Cardiac muscle cell (in vitro differentiated cells and primary cell): ENCODE measurements at regions not wholly inside any gene's neighbourhood (a gene's known extent, or its start where the extent isn't known, plus 50 kb on each side); places are given as distances from the start of the nearest gene placed in this dataset.

ENCODE experiments used
- DNase-seq, 2 donors: peaks; one replicate each; pipeline versions ENCODE4 v3.0.0 to v3.0.0-alpha.2; 2010 to 2017; ENCODE audit warnings: low read depth in 1 of 2, low spot score in 1 of 2
- H3K27ac ChIP-seq: fragments of 200-600 bp; sonication (generic); 2 replicates; pipeline ENCODE4 v1.5.1; 2016
- H3K27me3 ChIP-seq: fragments of 200-600 bp; sonication (generic); 2 replicates; pipeline ENCODE4 v1.6.0; 2016; ENCODE audit warnings: control low read depth
- H3K36me3 ChIP-seq: fragments of 200-600 bp; sonication (generic); 2 replicates; pipeline ENCODE4 v1.5.1; 2016; ENCODE audit warnings: control low read depth
- H3K4me1 ChIP-seq: fragments of 200-600 bp; sonication (generic); 2 replicates; pipeline ENCODE4 v1.8.1; 2017; ENCODE audit warnings: low read depth, mild to moderate bottlenecking, mixed run types
- H3K4me3 ChIP-seq: fragments of 200-600 bp; sonication (generic); 2 replicates; pipeline ENCODE4 v1.5.1; 2016; ENCODE audit warnings: mild to moderate bottlenecking
- H3K9me3 ChIP-seq: fragments of 200-600 bp; sonication (generic); 2 replicates; pipeline ENCODE4 v1.5.1; 2017; ENCODE audit warnings: low read depth, mild to moderate bottlenecking, control low read depth
- TF ChIP-seq, protein P1 (sequence below): IDR thresholded peaks from 2 replicates; pipeline ENCODE4 v1.5.1; 2012; ENCODE audit warnings: low read depth, mild to moderate bottlenecking, low read length

DNA sequence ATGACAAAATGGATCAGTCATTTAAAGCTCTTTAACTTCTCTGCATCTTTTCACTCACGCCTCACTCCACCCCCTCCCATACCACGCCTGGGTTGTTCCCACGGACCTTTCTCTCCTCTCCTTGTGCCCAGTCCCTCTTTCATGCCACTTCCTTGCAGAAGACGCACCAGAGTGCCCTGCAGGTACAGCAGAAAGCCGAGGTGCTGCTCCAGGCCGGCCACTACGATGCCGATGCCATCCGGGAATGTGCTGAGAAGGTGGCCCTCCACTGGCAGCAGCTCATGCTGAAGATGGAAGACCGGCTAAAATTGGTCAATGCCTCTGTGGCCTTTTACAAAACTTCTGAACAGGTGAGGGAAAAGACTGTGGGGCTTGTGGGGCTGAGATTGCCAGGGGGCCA is 296.1 kb upstream of the UMPS start:
- H3K27ac ChIP-seq = no peak overlapping the region
- H3K4me3 ChIP-seq = no peak overlapping the region
- H3K4me1 ChIP-seq = no peaks in the 10 kb centered on the region
- H3K27me3 ChIP-seq = no peaks in the 10 kb centered on the region
- TF ChIP-seq, protein P1, sequence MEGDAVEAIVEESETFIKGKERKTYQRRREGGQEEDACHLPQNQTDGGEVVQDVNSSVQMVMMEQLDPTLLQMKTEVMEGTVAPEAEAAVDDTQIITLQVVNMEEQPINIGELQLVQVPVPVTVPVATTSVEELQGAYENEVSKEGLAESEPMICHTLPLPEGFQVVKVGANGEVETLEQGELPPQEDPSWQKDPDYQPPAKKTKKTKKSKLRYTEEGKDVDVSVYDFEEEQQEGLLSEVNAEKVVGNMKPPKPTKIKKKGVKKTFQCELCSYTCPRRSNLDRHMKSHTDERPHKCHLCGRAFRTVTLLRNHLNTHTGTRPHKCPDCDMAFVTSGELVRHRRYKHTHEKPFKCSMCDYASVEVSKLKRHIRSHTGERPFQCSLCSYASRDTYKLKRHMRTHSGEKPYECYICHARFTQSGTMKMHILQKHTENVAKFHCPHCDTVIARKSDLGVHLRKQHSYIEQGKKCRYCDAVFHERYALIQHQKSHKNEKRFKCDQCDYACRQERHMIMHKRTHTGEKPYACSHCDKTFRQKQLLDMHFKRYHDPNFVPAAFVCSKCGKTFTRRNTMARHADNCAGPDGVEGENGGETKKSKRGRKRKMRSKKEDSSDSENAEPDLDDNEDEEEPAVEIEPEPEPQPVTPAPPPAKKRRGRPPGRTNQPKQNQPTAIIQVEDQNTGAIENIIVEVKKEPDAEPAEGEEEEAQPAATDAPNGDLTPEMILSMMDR = no peak
- no peak for DNase-seq
- no peaks in the 10 kb centered on the region for H3K36me3 ChIP-seq
- H3K9me3 ChIP-seq = no peaks in the 10 kb centered on the region

- Histone ChIP-seq H3K9me3 (no peaks in the 10 kb centered on the region), H3K4me3 (no peak overlapping the region), H3K27ac (no peak overlapping the region), H3K4me1 (peaks cover 7% of the 10 kb centered on the region), H3K36me3 (no peaks in the 10 kb centered on the region), H3K27me3 (no peaks in the 10 kb centered on the region)
- DNase-seq = no peak
- TF ChIP-seq, protein P1 = no peak
Observed at GRCh38 chr3:124435467-124435866, 294.8 kb upstream of the UMPS start.

DNA sequence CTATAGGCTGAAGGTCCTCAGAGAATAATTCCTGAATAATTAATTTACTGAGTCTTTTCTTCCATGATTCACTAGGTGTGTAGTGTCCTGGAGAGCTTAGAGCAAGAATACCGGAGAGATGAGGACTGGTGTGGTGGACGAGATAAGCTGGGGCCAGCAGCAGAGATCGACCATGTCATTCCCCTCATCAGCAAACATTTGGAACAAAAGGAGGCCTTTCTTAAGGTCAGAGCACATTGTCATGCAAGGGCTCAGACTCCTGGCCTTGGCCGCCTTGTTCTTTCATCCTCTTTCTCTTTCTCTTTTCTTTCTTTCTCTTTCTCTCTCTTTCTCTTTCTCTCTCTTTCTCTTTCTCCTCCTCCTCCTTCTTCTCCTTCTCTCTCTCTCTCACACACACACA is 291.4 kb upstream of the UMPS start:
- Histone ChIP-seq H3K36me3 (no peaks in the 10 kb centered on the region), H3K27ac (no peak overlapping the region), H3K27me3 (no peaks in the 10 kb centered on the region), H3K4me3 (no peak overlapping the region), H3K4me1 (peaks cover 7% of the 10 kb centered on the region), H3K9me3 (no peaks in the 10 kb centered on the region)
- TF ChIP-seq, protein P1 = no peak
- no peak for DNase-seq

- no peaks in the 10 kb centered on the region for H3K36me3 ChIP-seq
- no peaks in the 10 kb centered on the region for H3K27me3 ChIP-seq
- peak in 1 of 2 donors; percentile 31 for DNase-seq
- H3K27ac ChIP-seq = no peak overlapping the region
- TF ChIP-seq, protein P1 = no peak
- H3K4me1 ChIP-seq = peaks cover 7% of the 10 kb centered on the region
- no peaks in the 10 kb centered on the region for H3K9me3 ChIP-seq
- no peak overlapping the region for H3K4me3 ChIP-seq
Observed at GRCh38 chr3:124439603-124440002, 290.6 kb upstream of the UMPS start.

- no peaks in the 10 kb centered on the region for H3K9me3 ChIP-seq
- TF ChIP-seq, protein P1 = no peak
Observed at GRCh38 chr3:124441766-124442165, 288.5 kb upstream of the UMPS start.

GRCh38 chr3:124442463-124442862 is 287.8 kb upstream of the UMPS start:
- no peaks in the 10 kb centered on the region for H3K27me3 ChIP-seq
- no peak for DNase-seq
- H3K36me3 ChIP-seq = no peaks in the 10 kb centered on the region
- peaks cover 7% of the 10 kb centered on the region for H3K4me1 ChIP-seq
- no peak overlapping the region for H3K27ac ChIP-seq
- TF ChIP-seq, protein P1 = no peak
- H3K4me3 ChIP-seq = no peak overlapping the region
- H3K9me3 ChIP-seq = no peaks in the 10 kb centered on the region

More at GRCh38 chr3:124441766-124442165, 288.5 kb upstream of the UMPS start:
- H3K4me3 ChIP-seq = no peak overlapping the region
- no peak for DNase-seq
- no peaks in the 10 kb centered on the region for H3K36me3 ChIP-seq
- H3K27ac ChIP-seq = no peak overlapping the region
- no peaks in the 10 kb centered on the region for H3K27me3 ChIP-seq
- H3K4me1 ChIP-seq = peaks cover 7% of the 10 kb centered on the region
